ENCODE measurements at regions not wholly inside any gene's neighbourhood (a gene's known extent, or its start where the extent isn't known, plus 50 kb on each side); places are given as distances from the start of the nearest gene placed in this dataset.

GRCh38 chr13:81393110-81393509, 1052.2 kb upstream of the SPRY2 start:
- no peak for TF ChIP-seq CTCF (IDR thresholded peaks at IDR 0.05; ENCODE audit: low read depth, low read length)
- no peak overlapping the region for H3K4me3 ChIP-seq (ENCODE audit: low read depth, low read length)

DNA sequence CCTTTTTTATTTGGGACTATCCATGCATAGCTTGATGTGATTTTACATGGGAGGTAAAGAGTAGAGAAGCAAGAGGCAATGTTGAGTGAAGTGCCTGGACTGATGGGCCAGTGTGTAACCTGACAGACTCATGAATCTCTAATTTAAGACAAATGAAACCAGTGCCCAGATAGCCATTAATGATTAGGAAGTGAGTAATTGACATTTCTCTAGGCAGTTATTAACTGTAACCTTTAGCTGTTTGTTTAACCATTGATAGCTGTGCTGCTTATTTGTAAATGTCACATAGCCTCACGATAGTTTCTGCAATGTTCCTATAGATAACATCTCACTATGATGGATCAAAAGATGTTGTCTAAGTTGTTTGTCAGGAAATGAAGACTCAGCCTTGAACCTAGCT, 1047.5 kb upstream of the SPRY2 start:
- H3K4me3 ChIP-seq (ENCODE audit: low read depth, low read length) = no peak overlapping the region
- no peak for TF ChIP-seq CTCF (IDR thresholded peaks at IDR 0.05; ENCODE audit: low read depth, low read length)

- no peak for TF ChIP-seq CTCF (IDR thresholded peaks at IDR 0.05; ENCODE audit: low read depth, low read length)
- no peak overlapping the region for H3K4me3 ChIP-seq (ENCODE audit: low read depth, low read length)
Measured at GRCh38 chr13:81383444-81383843, 1042.5 kb upstream of the SPRY2 start.

DNA sequence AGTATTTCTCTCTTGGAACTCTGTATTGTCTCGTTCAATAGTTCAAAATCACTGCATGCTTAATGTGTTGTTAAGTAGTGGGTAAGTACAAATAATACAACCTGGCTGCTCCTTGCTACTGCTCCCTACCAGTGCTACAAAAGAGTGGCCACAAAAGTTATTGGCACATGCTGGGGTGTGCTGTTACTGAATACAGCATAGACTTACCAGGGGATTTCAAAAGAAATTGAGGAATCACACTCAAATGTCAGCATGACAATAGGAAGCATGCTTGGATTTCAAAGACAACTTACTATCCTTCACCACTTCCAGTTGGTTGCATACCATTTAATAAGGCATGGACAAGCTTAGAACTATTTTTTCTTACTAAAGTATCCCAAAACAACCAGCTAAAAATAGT, 1041.3 kb upstream of the SPRY2 start:
- no peak overlapping the region for H3K4me3 ChIP-seq (ENCODE audit: low read depth, low read length)
- TF ChIP-seq CTCF (IDR thresholded peaks at IDR 0.05; ENCODE audit: low read depth, low read length) = no peak

GRCh38 chr13:81381560-81381959, 1040.6 kb upstream of the SPRY2 start:
- no peak overlapping the region for H3K4me3 ChIP-seq (ENCODE audit: low read depth, low read length)
- no peak for TF ChIP-seq CTCF (IDR thresholded peaks at IDR 0.05; ENCODE audit: low read depth, low read length)

DNA sequence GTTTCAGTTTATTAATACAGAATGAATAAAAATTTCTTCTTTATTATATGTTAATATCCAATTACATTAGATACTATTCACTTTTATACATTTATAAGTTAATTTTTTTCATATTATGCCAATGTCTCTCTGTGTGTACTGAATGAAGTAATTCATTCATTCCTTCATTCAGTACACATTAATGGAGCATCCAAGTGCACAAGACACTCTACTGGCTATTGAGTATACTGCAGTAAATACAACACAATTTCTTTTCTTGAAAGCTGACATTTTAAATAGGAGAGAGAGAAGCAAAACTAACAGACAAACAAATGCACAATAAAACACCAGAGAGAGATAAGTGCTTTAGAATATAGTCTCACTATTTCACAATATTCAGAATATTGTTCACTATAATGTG, 1038.3 kb upstream of the SPRY2 start:
- H3K4me3 ChIP-seq (ENCODE audit: low read depth, low read length) = no peak overlapping the region
- no peak for TF ChIP-seq CTCF (IDR thresholded peaks at IDR 0.05; ENCODE audit: low read depth, low read length)

DNA sequence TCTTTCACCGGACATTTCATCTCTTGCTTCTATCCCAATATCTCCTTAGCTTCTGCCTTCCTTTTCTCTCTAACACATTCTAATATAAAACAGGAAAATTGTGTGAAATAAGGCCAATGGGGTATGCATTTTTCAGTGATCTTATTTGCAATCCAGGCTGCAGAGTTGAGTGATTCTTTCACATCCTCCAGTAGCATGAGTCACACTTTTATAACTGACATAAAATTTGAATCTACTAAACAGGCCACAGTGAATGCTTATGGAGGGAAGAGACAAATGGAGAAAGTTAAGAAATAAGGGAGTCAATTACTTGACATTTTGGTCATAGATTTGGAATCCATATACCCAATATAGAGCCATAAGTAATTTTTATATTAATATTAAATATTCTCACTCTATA, 1037.0 kb upstream of the SPRY2 start:
- TF ChIP-seq CTCF (IDR thresholded peaks at IDR 0.05; ENCODE audit: low read depth, low read length) = no peak
- H3K4me3 ChIP-seq (ENCODE audit: low read depth, low read length) = no peak overlapping the region

All from WI38 (cell line).